ENCODE measurements at regions not wholly inside any gene's neighbourhood (a gene's known extent, or its start where the extent isn't known, plus 50 kb on each side); places are given as distances from the start of the nearest gene placed in this dataset.
A peak's percentile ranks its signal among the peaks of the same experiment; 100 is the strongest.

DNA sequence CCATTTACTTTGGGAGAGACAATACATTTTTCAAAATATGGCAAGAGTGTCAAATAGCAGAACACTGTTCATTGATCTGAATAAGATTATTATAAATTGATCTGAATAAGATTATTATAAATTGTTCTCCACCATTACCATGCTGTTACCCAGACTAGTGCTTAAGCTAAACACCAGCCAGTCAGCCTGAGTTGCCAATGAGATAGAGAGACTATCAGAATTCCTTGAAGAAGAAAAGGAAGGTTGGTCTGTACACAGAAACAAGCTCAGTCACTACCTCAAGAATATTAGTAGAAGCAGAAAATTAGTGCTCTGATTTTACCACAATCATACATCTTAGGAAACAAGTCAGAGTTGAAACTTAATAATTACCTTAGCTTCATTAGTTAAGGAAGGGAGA, 469.8 kb downstream of the FOXG1 start:
- no peak overlapping the region for H3K4me3 ChIP-seq (ENCODE audit: low read length)
- TF ChIP-seq, protein P1, sequence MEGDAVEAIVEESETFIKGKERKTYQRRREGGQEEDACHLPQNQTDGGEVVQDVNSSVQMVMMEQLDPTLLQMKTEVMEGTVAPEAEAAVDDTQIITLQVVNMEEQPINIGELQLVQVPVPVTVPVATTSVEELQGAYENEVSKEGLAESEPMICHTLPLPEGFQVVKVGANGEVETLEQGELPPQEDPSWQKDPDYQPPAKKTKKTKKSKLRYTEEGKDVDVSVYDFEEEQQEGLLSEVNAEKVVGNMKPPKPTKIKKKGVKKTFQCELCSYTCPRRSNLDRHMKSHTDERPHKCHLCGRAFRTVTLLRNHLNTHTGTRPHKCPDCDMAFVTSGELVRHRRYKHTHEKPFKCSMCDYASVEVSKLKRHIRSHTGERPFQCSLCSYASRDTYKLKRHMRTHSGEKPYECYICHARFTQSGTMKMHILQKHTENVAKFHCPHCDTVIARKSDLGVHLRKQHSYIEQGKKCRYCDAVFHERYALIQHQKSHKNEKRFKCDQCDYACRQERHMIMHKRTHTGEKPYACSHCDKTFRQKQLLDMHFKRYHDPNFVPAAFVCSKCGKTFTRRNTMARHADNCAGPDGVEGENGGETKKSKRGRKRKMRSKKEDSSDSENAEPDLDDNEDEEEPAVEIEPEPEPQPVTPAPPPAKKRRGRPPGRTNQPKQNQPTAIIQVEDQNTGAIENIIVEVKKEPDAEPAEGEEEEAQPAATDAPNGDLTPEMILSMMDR (IDR thresholded peaks at IDR 0.05; ENCODE audit: insufficient read depth, low read depth, low read length, missing control alignments) = no peak

DNA sequence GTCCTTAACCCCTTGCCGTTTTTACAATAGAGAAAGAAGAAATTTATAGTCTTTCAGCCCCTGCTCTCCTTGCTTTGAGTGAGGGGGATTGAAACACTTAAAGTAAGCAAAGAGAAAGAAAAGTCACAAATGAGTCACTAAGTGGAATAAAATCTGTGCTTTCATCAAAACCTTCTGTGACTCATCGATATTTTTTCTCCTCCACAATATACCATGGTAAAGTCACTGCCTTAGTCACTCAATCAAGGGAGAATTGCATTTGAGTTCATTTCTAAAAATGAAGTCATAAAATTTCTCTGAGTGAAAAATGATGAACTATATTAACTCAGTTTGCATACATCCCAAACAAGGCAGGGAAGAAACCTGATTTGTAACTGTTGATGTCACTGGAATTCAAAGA, 470.3 kb downstream of the FOXG1 start:
- TF ChIP-seq, protein P1 (IDR thresholded peaks at IDR 0.05; ENCODE audit: insufficient read depth, low read depth, low read length, missing control alignments) = no peak
- H3K4me3 ChIP-seq (ENCODE audit: low read length) = no peak overlapping the region
- DNase-seq (ENCODE audit: low read depth) = peak; percentile 73

More for the DNA sequence above, 469.8 kb downstream of the FOXG1 start:
- DNase-seq (ENCODE audit: low read depth) = no peak

DNA sequence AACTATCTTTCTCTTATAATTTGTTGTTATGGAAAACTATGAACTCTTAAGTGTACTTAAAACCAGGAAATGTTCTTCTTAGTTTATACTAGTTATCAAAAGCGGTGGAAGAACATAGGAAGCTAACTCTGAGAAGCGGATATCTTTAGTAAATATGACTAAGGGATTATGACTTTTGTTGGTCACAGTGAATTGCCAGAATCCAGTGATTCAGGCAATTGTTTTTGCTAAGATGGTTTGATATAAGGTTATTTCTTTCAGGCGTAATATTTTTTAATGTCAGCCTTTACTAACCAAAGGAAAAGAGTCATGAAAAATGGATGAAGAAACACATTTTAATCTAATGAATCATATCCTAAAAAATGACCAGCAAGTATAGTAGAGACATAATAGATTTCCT, 473.5 kb downstream of the FOXG1 start:
- no peak overlapping the region for H3K4me3 ChIP-seq (ENCODE audit: low read length)
- peak; percentile 29 for DNase-seq (ENCODE audit: low read depth)
- TF ChIP-seq, protein P1 (IDR thresholded peaks at IDR 0.05; ENCODE audit: insufficient read depth, low read depth, low read length, missing control alignments) = no peak

DNA sequence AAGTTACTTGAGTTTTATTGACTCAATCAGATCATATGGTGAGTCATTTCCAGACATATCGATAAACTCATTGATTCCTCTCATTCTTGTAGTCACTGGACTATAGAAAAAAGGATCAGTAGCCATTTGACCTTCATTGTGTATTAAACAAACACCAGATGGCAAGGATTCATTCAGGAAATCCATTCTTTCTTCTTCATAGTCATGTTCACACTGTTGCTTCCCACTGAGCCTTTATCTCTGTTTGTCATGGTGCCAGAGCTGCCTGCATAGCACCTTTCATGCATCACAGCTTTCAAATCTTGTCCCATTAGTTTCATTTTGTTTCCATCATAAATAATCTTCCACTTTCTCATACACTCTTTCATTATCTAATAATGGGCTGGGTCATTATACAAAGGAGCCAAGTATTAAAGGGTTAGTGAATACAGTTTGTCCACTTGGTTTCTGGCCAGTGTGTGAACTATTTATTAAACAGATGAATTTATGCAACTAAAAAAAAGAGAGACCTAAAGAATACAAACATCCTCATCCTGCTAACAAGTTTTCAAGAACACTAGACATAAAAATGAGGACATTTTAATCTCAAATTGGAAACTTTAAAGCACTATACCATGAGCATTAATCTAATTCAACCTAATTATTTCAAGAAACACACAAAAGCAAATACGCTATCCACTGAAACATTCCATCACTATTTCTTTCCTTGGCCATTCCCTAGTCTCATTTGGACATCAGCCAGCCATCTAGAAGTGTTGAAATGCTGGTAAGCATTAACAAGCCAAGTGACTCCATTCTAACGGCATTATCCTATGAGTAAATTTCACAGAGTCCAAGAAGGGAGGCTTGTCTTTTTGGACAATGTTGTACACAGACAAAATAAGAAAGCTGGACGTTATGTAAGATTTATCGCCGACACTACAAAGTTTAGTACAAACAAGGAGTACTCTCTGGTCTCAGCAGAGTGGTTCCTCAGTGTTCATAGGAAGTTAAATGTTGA, 476.5 kb downstream of the FOXG1 start:
- no peak overlapping the region for H3K4me3 ChIP-seq (ENCODE audit: low read length)
- peak; percentile 45 for DNase-seq (ENCODE audit: low read depth)

DNA sequence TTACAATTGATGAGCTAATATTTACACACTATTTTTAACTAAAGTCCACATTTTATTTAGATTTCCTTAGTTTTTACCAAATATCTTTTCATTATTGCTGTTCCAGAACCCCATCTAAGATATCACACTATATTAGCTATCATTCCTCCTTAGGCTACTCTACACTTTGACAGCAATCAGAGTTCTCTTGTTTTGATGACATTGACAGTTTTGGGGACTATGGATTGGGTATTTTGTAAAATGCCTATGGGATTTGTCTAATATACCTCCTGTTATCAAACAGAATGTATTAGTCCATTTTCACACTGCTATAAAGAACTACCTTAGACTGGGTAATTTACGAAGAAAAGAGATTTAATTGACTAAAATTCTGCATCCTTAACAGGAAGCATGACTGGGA, 489.1 kb downstream of the FOXG1 start:
- no peak for DNase-seq (ENCODE audit: low read depth)
- no peak overlapping the region for H3K4me3 ChIP-seq (ENCODE audit: low read length)
- TF ChIP-seq, protein P1 (IDR thresholded peaks at IDR 0.05; ENCODE audit: insufficient read depth, low read depth, low read length, missing control alignments) = no peak

More for the DNA sequence above, 476.5 kb downstream of the FOXG1 start:
- TF ChIP-seq, protein P1 (IDR thresholded peaks at IDR 0.05; ENCODE audit: insufficient read depth, low read depth, low read length, missing control alignments) = no peak

DNA sequence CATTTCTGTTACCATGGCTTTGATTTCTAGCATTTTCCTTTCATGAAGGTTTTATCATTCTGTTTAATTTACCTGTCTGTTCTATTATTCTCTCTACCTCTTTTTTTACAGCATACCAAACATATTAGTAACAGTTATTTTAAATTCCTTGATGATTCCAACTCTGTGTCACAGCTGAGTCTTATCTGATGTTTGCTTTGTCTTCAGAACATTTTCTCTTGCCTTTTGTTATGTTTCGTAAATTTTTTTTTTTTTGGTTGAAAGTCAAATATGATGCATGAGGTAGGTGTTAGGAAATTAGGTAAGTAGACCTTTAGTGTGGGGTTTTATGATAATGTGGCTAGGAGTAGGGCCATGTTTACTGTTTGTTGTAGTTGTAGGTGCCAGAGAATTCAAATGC, 496.4 kb downstream of the FOXG1 start:
- no peak overlapping the region for H3K4me3 ChIP-seq (ENCODE audit: low read length)
- TF ChIP-seq, protein P1 (IDR thresholded peaks at IDR 0.05; ENCODE audit: insufficient read depth, low read depth, low read length, missing control alignments) = no peak
- DNase-seq (ENCODE audit: low read depth) = peak; percentile 47
